ENCODE measurements at regions not wholly inside any gene's neighbourhood (a gene's known extent, or its start where the extent isn't known, plus 50 kb on each side); places are given as distances from the start of the nearest gene placed in this dataset.

- H3K4me3 ChIP-seq (ENCODE audit: low read depth in 1 of 2, low read length in 1 of 2) = no peak overlapping the region
- peaks cover 31% of the 10 kb centered on the region for H3K27me3 ChIP-seq
- H3K27ac ChIP-seq = no peak overlapping the region
- TF ChIP-seq, protein P1, sequence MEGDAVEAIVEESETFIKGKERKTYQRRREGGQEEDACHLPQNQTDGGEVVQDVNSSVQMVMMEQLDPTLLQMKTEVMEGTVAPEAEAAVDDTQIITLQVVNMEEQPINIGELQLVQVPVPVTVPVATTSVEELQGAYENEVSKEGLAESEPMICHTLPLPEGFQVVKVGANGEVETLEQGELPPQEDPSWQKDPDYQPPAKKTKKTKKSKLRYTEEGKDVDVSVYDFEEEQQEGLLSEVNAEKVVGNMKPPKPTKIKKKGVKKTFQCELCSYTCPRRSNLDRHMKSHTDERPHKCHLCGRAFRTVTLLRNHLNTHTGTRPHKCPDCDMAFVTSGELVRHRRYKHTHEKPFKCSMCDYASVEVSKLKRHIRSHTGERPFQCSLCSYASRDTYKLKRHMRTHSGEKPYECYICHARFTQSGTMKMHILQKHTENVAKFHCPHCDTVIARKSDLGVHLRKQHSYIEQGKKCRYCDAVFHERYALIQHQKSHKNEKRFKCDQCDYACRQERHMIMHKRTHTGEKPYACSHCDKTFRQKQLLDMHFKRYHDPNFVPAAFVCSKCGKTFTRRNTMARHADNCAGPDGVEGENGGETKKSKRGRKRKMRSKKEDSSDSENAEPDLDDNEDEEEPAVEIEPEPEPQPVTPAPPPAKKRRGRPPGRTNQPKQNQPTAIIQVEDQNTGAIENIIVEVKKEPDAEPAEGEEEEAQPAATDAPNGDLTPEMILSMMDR (IDR thresholded peaks at IDR 0.05) = no peak
- H3K9me3 ChIP-seq = no peaks in the 10 kb centered on the region
- no peaks in the 10 kb centered on the region for H3K4me1 ChIP-seq (ENCODE audit: control insufficient read depth in 1 of 2, insufficient read depth in 1 of 2, low read depth in 1 of 2, low read length in 1 of 2)
- H3K36me3 ChIP-seq = no peaks in the 10 kb centered on the region
Observed at GRCh38 chr10:108462005-108462404, 1297.5 kb upstream of the SORCS1 start.

DNA sequence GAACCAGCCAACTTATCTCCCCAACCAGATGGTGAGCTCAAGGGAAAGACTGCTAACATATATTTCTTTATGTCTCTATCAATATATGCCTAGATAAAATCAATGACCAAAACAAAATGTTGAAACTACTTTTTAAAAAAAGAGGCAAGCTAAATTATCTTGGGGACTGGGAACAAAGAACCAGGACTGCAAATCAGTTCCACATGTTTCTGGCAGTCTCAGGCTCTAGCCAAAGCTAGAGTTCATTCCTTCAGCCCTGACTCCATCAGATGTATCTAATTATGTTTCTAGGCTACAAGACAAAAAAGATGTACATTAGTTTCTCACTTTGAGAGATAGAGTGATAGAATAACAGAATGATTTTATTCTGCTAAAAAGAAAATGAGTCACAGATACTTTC, 1290.3 kb upstream of the SORCS1 start:
- Histone ChIP-seq H3K27ac (no peak overlapping the region), H3K36me3 (no peaks in the 10 kb centered on the region), H3K27me3 (no peaks in the 10 kb centered on the region), H3K4me1 (ENCODE audit: control insufficient read depth in 1 of 2, insufficient read depth in 1 of 2, low read depth in 1 of 2, low read length in 1 of 2) (no peaks in the 10 kb centered on the region), H3K9me3 (no peaks in the 10 kb centered on the region), H3K4me3 (ENCODE audit: low read depth in 1 of 2, low read length in 1 of 2) (no peak overlapping the region)
- TF ChIP-seq, protein P1 (IDR thresholded peaks at IDR 0.05) = no peak

DNA sequence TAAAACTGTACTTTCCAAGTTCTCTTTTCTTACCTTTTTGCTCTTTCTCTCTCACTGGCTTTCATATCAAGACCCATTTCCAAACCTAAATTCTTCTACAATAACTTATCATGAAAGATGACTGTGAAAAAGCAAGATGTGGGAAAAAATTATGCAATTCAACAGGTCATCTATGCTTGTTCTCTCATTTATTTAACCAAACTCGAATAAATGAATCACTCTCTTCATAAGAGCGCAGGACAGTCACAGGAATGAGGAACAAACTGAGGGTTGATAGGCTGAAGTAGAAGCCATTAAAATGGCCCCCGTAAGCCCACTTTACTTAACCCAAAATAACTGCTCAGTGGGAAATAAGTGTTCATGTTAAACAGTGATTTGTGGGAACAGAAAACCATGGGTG, 1289.7 kb upstream of the SORCS1 start:
- H3K4me3 ChIP-seq (ENCODE audit: low read depth in 1 of 2, low read length in 1 of 2) = no peak overlapping the region
- no peaks in the 10 kb centered on the region for H3K36me3 ChIP-seq
- H3K27me3 ChIP-seq = no peaks in the 10 kb centered on the region
- no peaks in the 10 kb centered on the region for H3K9me3 ChIP-seq
- H3K27ac ChIP-seq = no peak overlapping the region
- no peaks in the 10 kb centered on the region for H3K4me1 ChIP-seq (ENCODE audit: control insufficient read depth in 1 of 2, insufficient read depth in 1 of 2, low read depth in 1 of 2, low read length in 1 of 2)
- TF ChIP-seq, protein P1 (IDR thresholded peaks at IDR 0.05) = no peak

GRCh38 chr10:108453166-108453565, 1288.7 kb upstream of the SORCS1 start:
- TF ChIP-seq, protein P1 (IDR thresholded peaks at IDR 0.05) = no peak
- H3K4me1 ChIP-seq (ENCODE audit: control insufficient read depth in 1 of 2, insufficient read depth in 1 of 2, low read depth in 1 of 2, low read length in 1 of 2) = no peaks in the 10 kb centered on the region
- H3K4me3 ChIP-seq (ENCODE audit: low read depth in 1 of 2, low read length in 1 of 2) = no peak overlapping the region
- no peaks in the 10 kb centered on the region for H3K9me3 ChIP-seq
- no peaks in the 10 kb centered on the region for H3K36me3 ChIP-seq
- H3K27ac ChIP-seq = no peak overlapping the region
- H3K27me3 ChIP-seq = no peaks in the 10 kb centered on the region

GRCh38 chr10:108452533-108452932, 1288.0 kb upstream of the SORCS1 start:
- H3K4me3 ChIP-seq (ENCODE audit: low read depth in 1 of 2, low read length in 1 of 2) = no peak overlapping the region
- no peak overlapping the region for H3K27ac ChIP-seq
- H3K27me3 ChIP-seq = no peaks in the 10 kb centered on the region
- H3K36me3 ChIP-seq = no peaks in the 10 kb centered on the region
- H3K9me3 ChIP-seq = no peaks in the 10 kb centered on the region
- TF ChIP-seq, protein P1 (IDR thresholded peaks at IDR 0.05) = no peak
- no peaks in the 10 kb centered on the region for H3K4me1 ChIP-seq (ENCODE audit: control insufficient read depth in 1 of 2, insufficient read depth in 1 of 2, low read depth in 1 of 2, low read length in 1 of 2)

GRCh38 chr10:108450280-108450679, 1285.8 kb upstream of the SORCS1 start:
- TF ChIP-seq, protein P1 (IDR thresholded peaks at IDR 0.05) = no peak
- no peak overlapping the region for H3K4me3 ChIP-seq (ENCODE audit: low read depth in 1 of 2, low read length in 1 of 2)
- no peak overlapping the region for H3K27ac ChIP-seq
- no peaks in the 10 kb centered on the region for H3K27me3 ChIP-seq
- no peaks in the 10 kb centered on the region for H3K4me1 ChIP-seq (ENCODE audit: control insufficient read depth in 1 of 2, insufficient read depth in 1 of 2, low read depth in 1 of 2, low read length in 1 of 2)
- no peaks in the 10 kb centered on the region for H3K36me3 ChIP-seq
- H3K9me3 ChIP-seq = no peaks in the 10 kb centered on the region
